NCI-H748 (cell line): ENCODE measurements at regions not wholly inside any gene's neighbourhood (a gene's known extent, or its start where the extent isn't known, plus 50 kb on each side); places are given as distances from the start of the nearest gene placed in this dataset.
"Not testable (repeated sequence)": the region's sequence is repeated elsewhere in the genome, so short reads cannot be mapped to it uniquely, and the experiment has no call there.

ENCODE experiments used
- DNase-seq: peaks from one replicate; lab custom pipeline; 2025; ENCODE audit not compliant: unreplicated experiment; lab: John Stamatoyannopoulos, UW

DNA sequence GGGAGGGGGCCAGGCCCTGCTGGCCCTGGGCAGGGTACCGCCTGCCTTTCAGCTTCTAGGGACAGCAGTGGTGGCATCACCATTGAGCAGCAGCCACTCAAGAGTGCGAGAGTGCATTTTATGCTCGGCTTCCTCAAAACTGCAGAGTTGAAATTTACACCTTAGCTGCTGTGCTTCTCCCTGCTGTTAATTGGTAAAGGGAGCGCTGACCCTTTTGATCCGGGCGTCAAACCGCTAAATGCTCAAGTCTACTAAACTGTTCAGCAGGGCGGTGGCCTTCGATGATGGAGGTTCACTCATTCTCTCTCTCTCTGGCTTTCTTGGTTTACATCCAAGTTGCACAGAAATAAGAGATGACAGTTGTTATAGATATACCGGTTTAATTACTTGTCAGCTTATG, 368.6 kb upstream of the IRX2 start:
- peak; percentile 71 for DNase-seq

DNA sequence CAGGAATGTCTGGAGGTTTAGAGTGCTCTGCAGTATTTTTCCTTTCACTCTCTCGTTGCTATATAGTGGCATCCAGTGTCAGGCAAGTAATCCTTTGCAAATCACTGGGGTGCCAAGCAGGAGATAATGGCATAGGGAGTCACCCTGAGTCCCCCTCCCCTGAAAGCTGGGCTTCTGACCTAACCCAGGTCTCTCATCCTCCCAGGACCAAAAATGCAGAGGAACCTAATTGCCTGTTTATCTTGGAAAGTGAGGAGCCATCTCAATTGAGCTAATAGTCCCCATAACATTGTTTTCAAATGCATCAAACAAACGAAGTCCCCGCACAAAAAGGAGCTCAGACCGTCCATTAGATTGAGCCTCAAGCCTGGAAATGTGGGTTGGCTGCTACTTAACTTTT, 368.0 kb upstream of the IRX2 start:
- DNase-seq: peak; percentile 71

- DNase-seq: peak; percentile 86
Observed at GRCh38 chr5:3118340-3118739, 366.9 kb upstream of the IRX2 start.

GRCh38 chr5:3116366-3116765, 364.9 kb upstream of the IRX2 start:
- DNase-seq: no peak

- no peak for DNase-seq
Observed at GRCh38 chr5:3114467-3114866, 363.0 kb upstream of the IRX2 start.

DNA sequence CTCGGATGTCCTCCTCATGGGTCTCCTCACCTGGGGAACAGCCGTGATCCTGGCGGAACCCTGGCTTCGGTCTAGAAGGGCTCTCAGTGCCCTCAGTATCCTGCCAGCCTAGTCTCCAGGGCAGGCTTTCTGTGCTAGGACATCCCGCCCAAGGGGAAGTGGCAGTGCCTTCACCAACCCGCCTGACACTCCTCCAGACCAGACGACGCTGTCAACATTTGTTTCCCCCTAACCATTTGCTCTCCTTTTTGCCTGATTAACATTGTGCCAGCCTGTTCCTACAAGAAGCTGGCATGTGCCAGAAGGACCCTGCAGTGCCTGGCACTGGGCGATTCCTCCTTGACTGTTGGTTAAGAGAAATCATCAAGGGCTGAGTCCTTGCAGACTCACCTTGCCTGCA, 358.9 kb upstream of the IRX2 start:
- DNase-seq: no peak

- DNase-seq: no peak
Observed at GRCh38 chr5:3107156-3107611, 355.7 kb upstream of the IRX2 start.

GRCh38 chr5:3105581-3105980, 354.1 kb upstream of the IRX2 start:
- DNase-seq: peak; percentile 86

DNA sequence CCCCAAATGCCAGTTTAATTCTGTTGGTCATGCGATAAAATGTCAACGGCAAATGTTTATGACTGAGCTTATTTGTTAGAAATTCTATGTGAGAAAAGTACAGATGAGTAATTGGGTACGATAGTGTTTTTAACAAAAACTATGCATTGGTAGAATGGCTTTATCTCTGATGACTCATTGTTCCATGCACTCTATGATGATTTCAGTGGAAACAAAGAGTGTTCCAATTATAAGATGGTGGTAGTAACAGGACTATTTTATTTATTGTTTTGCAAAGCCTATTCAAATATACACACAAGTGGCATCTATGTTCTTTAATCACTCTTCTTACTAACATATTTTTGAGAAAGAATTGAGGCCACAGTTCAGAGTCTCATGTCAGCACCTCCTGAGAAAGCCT, 353.7 kb upstream of the IRX2 start:
- no peak for DNase-seq

GRCh38 chr5:3104429-3105060, 353.1 kb upstream of the IRX2 start:
- no peak for DNase-seq

GRCh38 chr5:3103262-3103811, 351.9 kb upstream of the IRX2 start:
- DNase-seq: no peak

GRCh38 chr5:3102531-3102930, 351.1 kb upstream of the IRX2 start:
- no peak for DNase-seq

GRCh38 chr5:3101561-3101960, 350.1 kb upstream of the IRX2 start:
- DNase-seq: no peak

- DNase-seq: no peak
Observed at GRCh38 chr5:3100921-3101551, 349.6 kb upstream of the IRX2 start.

GRCh38 chr5:3099954-3100353, 348.5 kb upstream of the IRX2 start:
- no peak for DNase-seq

GRCh38 chr5:3099526-3099925, 348.0 kb upstream of the IRX2 start:
- no peak for DNase-seq

DNA sequence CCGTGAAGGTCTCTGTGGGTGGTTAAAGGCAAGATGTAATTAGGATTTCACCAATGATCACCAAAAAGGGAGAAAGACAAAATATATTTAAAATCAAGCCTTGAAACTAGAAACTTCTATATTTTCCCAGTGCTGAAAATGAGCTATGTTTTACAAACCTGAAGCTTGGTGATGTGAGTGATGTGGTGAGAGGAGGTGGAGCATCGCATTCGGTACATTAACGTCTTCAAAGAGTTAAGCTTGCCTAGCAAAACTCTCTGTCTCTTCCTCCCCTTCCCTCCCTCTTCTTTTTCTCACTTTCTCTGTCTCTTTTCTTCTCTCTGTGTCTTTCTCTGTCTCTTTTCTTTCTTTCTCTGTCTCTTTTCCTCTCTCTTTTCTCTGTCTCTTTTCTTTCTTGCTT, 347.3 kb upstream of the IRX2 start:
- no peak for DNase-seq

GRCh38 chr5:3092664-3093063, 341.2 kb upstream of the IRX2 start:
- no peak for DNase-seq

DNA sequence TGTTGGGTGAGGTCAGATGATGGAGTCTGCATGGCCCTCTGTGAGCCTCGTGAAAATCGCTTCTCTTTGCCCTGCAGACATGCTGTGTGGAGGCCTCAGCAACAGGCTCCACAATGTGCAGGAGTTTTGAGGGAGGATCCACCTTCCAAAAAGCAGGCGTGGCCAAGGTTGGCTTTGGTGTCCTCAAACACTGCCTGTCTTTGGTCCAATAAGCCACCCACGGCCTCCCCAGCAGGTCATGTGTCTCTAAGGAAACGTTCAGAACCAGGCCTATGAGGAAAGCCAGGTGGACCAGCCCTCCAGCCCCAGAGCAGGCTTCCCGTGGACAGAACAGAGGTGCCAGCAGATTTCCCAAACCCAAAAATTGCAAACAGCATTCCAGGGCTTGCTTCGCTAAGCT, 340.7 kb upstream of the IRX2 start:
- DNase-seq: peak; percentile 32

GRCh38 chr5:3091040-3091774, 339.7 kb upstream of the IRX2 start:
- DNase-seq: no peak

GRCh38 chr5:3090305-3090704, 338.8 kb upstream of the IRX2 start:
- DNase-seq: not testable (repeated sequence)

DNA sequence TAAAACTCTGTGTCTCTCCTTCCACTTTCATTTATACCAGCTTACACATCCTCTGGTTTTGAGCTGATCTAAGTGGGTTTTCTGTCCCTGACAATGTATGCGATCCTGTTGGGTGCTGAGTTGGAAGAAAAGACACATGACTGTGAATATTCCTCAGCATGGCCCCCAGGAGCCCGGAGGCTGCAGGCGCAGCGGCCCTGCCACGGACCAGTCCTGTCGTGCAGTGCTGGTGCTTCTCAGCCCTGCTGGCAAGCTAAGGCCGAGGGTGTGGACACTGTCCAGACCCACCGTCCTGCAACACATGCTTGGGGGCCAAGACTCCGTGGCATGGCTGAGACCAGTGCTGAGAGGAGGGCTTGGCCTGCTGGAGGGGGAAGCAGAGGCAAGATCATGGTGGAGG, 328.9 kb upstream of the IRX2 start:
- no peak for DNase-seq
